ENCODE measurements at regions not wholly inside any gene's neighbourhood (a gene's known extent, or its start where the extent isn't known, plus 50 kb on each side); places are given as distances from the start of the nearest gene placed in this dataset.

GRCh38 chr2:2389215-2389614 is 58.1 kb upstream of the MYT1L start:
- no peak for DNase-seq
